CD8-positive, alpha-beta memory T cell (primary cell): ENCODE measurements at regions not wholly inside any gene's neighbourhood (a gene's known extent, or its start where the extent isn't known, plus 50 kb on each side); places are given as distances from the start of the nearest gene placed in this dataset.

Experiments used
- CTCF ChIA-PET: fragments of 350-600 bp; sonication (Branson Sonifier 250); formaldehyde crosslinking; loops from one replicate; lab custom pipeline; 2021; ENCODE audit warnings: antibody characterized with exemption; lab: Charles Lee
- POLR2A ChIA-PET: fragments of 350-600 bp; sonication (Branson Sonifier 250); formaldehyde crosslinking; loops from one replicate; lab custom pipeline; 2021; ENCODE audit warnings: antibody characterized with exemption; lab: Charles Lee
- DNase-seq, 5 donors: peaks; one replicate each; pipeline versions ENCODE4 v3.0.0 to v3.0.0-alpha.2; 2020 to 2022; ENCODE audit warnings: mixed read lengths in 1 of 5
- H3K27ac ChIP-seq: one replicate; pipeline ENCODE4 v1.7.0; 2013; ENCODE audit warnings: low read depth, mild to moderate bottlenecking, low read length, moderate library complexity
- H3K27me3 ChIP-seq: 2 replicates; pipeline ENCODE4 v1.7.0; 2013; ENCODE audit warnings: low read length, mild to moderate bottlenecking; ENCODE audit not compliant: insufficient read depth, poor library complexity, severe bottlenecking
- H3K36me3 ChIP-seq: 2 replicates; pipeline ENCODE4 v1.7.0; 2013; ENCODE audit warnings: mild to moderate bottlenecking, low read length, moderate library complexity; ENCODE audit not compliant: insufficient read depth
- H3K4me1 ChIP-seq: 2 replicates; pipeline ENCODE4 v1.7.0; 2013; ENCODE audit warnings: mild to moderate bottlenecking, low read length, moderate library complexity; ENCODE audit not compliant: insufficient read depth
- H3K4me3 ChIP-seq: 2 replicates; pipeline ENCODE4 v1.7.0; 2013; ENCODE audit warnings: mild to moderate bottlenecking, low read length
- H3K9me3 ChIP-seq: 2 replicates; pipeline ENCODE4 v1.7.0; 2013; ENCODE audit warnings: mild to moderate bottlenecking, low read length
- H3K27ac Mint-ChIP-seq, 8 donors: one replicate each; pipeline ENCODE4 v1.8.0; 2020 to 2021; ENCODE audit warnings: mixed read lengths in 8 of 8, mild to moderate bottlenecking in 6 of 8, inconsistent platforms in 3 of 8, moderate library complexity in 3 of 8
- H3K27me3 Mint-ChIP-seq, 2 donors: one replicate each; pipeline ENCODE4 v1.8.0; 2020 to 2021; ENCODE audit warnings: mixed read lengths in 2 of 2, mild to moderate bottlenecking in 1 of 2, moderate library complexity in 1 of 2
- H3K36me3 Mint-ChIP-seq, 3 donors: one replicate each; pipeline ENCODE4 v1.8.0; 2020 to 2021; ENCODE audit warnings: mixed read lengths in 3 of 3, inconsistent platforms in 1 of 3, mild to moderate bottlenecking in 1 of 3
- H3K4me1 Mint-ChIP-seq, 3 donors: one replicate each; pipeline ENCODE4 v1.8.0; 2020 to 2021; ENCODE audit warnings: mixed read lengths in 3 of 3, inconsistent platforms in 1 of 3, mild to moderate bottlenecking in 1 of 3
- H3K4me3 Mint-ChIP-seq, 7 donors: one replicate each; pipeline ENCODE4 v1.8.0; 2020 to 2021; ENCODE audit warnings: mixed read lengths in 7 of 7, mild to moderate bottlenecking in 6 of 7, moderate library complexity in 4 of 7, inconsistent platforms in 2 of 7
- H3K9me3 Mint-ChIP-seq, 5 donors: one replicate each; pipeline ENCODE4 v1.8.0; 2020 to 2022; ENCODE audit warnings: mixed read lengths in 5 of 5, mild to moderate bottlenecking in 3 of 5, moderate library complexity in 2 of 5, inconsistent platforms in 1 of 5

DNA sequence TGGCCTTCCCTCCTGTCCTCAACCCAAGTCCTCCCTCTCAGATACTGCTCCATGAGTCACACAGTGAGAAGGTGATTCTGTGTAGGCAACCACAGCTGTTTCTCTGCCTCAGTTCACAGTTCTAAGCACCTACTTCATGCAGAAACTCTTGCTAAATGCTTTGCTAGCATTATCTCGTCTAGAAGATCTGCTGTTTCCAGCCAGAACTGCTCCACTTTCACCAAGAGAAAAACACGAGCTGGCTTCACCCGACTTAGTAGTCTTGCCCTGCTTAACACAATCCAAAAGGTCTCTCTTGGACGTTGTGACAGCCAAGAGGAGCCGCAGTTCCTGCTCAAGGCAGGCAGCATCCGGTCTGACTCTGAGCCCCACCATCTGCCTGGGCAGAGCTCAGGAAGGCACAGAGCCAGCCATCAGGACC lies 272.1 kb downstream of the UACA start:
- H3K4me1 Mint-ChIP-seq, result peaks cover 78 to 90% (median 82%) of the 10 kb centered on the region in 3 donors
- H3K27ac Mint-ChIP-seq, result peak overlapping the region in 3 of 8 donors; percentile 51 to 91 (median 62)
- peak overlapping the region in 6 of 7 donors; percentile 66 to 84 (median 81) for H3K4me3 Mint-ChIP-seq
- Histone ChIP-seq H3K9me3 (no peaks in the 10 kb centered on the region), H3K27me3 (no peaks in the 10 kb centered on the region), H3K4me1 (peaks cover 88% of the 10 kb centered on the region), H3K4me3 (peak overlapping the region; percentile 63), H3K27ac (no peak overlapping the region), H3K36me3 (no peaks in the 10 kb centered on the region)
- ChIA-PET POLR2A (interaction anchor here (2.2 kb wide), 1 partner anchor 392 kb away, joined by 6 read pairs; no protein-coding TSS in a partner anchor), CTCF (interaction anchor here (0.8 to 0.9 kb wide), 2 partner anchors 24 to 44 kb away, joined by 3 to 4 read pairs; no protein-coding TSS in a partner anchor)
- DNase-seq, result peak in 1 of 5 donors; percentile 13
- no peaks in the 10 kb centered on the region for H3K36me3 Mint-ChIP-seq
- peaks cover 0 to 1% (median 0%) of the 10 kb centered on the region in 5 donors for H3K9me3 Mint-ChIP-seq
- peaks cover 4 to 9% of the 10 kb centered on the region in 2 donors for H3K27me3 Mint-ChIP-seq

DNA sequence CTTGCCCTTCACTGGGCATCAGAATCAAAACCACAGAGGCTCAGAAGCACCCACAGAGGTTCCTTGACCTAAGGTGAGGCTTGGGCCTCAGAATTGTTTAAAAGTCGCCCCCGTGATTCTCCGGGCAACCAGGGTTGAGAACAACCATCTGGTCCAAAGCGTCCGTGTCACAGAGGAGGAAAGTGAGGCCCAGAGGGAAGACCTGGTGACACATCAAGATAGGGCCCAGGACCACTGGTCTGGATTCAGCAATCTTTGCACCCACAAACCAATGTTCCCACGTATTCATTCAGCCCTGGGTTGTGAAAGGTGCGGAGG lies 272.6 kb downstream of the UACA start:
- no peak overlapping the region for H3K4me3 ChIP-seq
- no peak for DNase-seq
- H3K27me3 ChIP-seq, result no peaks in the 10 kb centered on the region
- ChIA-PET POLR2A (no interaction called here), CTCF (interaction anchor here (0.8 to 3.9 kb wide), 3 partner anchors 10 to 44 kb away, joined by 3 to 16 read pairs (median 4); no protein-coding TSS in a partner anchor)
- H3K27ac Mint-ChIP-seq, result no peak overlapping the region
- peaks cover 4 to 9% of the 10 kb centered on the region in 2 donors for H3K27me3 Mint-ChIP-seq
- no peak overlapping the region for H3K27ac ChIP-seq
- peaks cover 0 to 1% (median 0%) of the 10 kb centered on the region in 5 donors for H3K9me3 Mint-ChIP-seq
- peaks cover 86% of the 10 kb centered on the region for H3K4me1 ChIP-seq
- peak overlapping the region in 3 of 7 donors; percentile 13 to 84 (median 13) for H3K4me3 Mint-ChIP-seq
- peaks cover 79 to 90% (median 84%) of the 10 kb centered on the region in 3 donors for H3K4me1 Mint-ChIP-seq
- H3K36me3 Mint-ChIP-seq, result no peaks in the 10 kb centered on the region
- no peaks in the 10 kb centered on the region for H3K9me3 ChIP-seq
- H3K36me3 ChIP-seq, result no peaks in the 10 kb centered on the region

DNA sequence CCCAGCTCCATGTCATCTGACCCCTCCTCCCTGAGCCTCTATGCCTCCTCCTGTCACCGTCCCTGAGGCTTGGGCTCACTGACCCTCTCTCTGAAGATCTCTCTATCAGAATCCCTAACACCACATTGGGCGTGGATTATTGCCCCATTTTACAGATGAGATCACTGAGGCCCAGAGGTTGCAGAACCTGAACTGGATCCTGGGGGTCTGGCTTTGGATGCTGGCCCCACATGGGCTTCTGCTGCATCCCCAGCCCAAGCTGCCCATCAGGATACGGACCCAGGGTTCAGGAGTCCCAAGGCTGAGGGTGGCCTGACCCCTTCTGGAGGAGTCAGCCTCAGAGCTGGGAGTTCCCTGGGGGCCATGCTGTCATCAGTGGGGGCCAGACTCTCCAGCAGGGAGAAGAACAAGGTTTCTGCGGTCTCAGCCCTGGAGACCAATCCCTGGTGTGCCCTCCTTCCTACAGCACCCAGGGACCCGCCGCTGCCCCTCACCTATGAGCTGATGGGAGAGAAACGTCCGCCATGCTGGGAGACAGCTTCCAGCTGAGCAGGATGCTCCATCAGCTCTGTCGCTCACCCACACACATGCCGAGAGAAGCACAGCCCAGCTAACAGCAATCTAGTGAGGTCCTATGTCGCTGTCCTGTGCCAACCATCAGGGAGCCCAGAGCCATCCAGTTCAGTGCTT lies 273.1 kb downstream of the UACA start:
- H3K4me3 Mint-ChIP-seq, result peak overlapping the region in 1 of 7 donors; percentile 84
- H3K27me3 Mint-ChIP-seq, result peaks cover 4 to 9% of the 10 kb centered on the region in 2 donors
- peaks cover 79 to 89% (median 85%) of the 10 kb centered on the region in 3 donors for H3K4me1 Mint-ChIP-seq
- Histone ChIP-seq H3K36me3 (no peaks in the 10 kb centered on the region), H3K27ac (no peak overlapping the region), H3K4me1 (peaks cover 86% of the 10 kb centered on the region), H3K9me3 (no peaks in the 10 kb centered on the region), H3K27me3 (no peaks in the 10 kb centered on the region), H3K4me3 (no peak overlapping the region)
- POLR2A ChIA-PET, result interaction anchor here (1.1 kb wide), 1 partner anchor 38 kb away, joined by 3 read pairs; no protein-coding TSS in a partner anchor
- peaks cover 0 to 1% (median 0%) of the 10 kb centered on the region in 5 donors for H3K9me3 Mint-ChIP-seq
- CTCF ChIA-PET, result interaction anchor here (1.2 to 3.9 kb wide), 6 partner anchors 11 to 1012 kb away, joined by 3 to 34 read pairs (median 4); no protein-coding TSS in a partner anchor
- H3K27ac Mint-ChIP-seq, result peak overlapping the region in 1 of 8 donors; percentile 48
- H3K36me3 Mint-ChIP-seq, result no peaks in the 10 kb centered on the region
- DNase-seq, result no peak

DNA sequence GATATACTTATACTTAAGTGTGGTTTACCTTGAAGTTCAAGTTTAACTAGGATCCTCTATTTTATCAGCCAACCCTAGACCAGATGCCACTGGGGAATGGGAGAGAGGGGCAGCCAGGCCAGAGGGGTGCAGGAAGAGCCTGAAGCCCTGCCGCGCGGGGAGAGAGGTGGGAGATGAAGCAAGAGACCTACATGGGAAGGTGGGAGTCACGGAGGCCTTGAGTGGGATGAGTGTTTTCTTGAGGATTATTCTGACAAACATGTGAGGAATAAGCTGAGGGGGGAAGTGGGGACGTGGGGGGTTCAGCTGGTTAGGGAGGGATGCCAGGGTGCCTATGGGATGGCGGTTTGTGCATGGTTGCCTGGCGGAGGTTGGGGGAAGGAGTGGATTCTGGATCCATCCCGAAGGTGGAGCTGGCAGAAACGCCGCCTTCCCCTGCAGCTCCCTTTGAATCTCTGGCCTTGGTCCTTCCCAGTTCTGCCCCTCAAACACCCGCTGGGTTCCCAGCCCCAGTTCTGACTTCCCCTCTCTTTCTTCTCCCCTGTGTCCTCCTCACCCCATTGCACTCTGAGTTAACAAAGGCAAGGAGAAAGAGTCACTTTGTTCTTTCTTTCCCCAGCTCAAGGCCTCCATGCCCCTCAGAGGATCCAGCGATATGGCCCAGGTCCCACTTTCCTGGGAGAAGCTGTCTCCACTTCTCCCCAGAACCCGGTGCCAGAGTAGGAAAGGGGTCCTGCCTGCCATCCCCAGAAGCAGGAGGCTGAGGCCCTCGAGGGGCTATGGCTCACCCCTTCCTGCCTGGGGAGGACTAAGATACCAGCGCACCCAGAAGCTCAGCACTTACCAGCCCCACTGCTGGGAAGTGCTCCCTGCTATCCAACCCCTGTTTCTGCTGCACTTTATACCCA lies 274.2 kb downstream of the UACA start:
- Histone ChIP-seq H3K4me3 (no peak overlapping the region), H3K27me3 (no peaks in the 10 kb centered on the region)
- CTCF ChIA-PET, result interaction anchor here (0.9 to 4.8 kb wide), 14 partner anchors 9 to 1013 kb away, joined by 3 to 34 read pairs (median 3); no protein-coding TSS in a partner anchor

DNA sequence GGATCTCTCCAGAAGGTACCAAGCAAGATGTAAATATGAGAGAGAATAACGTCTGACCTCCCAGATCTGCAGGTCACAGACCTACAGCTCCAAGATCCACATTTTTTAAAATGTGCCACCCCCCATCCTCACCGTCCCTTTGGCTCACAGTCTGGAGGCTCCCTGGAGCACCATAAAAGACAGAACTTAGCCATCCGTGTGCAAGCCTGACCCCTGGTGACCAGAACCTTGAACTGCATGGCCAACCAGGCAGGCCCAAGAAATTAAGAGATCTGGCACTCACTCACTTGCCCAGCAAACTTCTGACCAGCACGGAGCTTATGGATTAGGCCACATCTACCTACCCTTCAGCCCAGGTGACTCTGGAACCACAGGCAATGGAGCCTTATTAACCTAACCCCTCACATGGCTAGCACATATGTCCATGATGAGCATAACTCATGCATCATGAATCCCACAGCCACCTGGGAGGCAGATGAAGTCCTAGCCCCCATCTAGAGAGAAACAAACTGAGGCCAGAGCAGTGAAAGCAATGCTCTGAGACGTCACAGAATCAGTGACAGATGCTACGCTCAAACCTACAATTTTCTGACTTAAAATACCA lies 275.3 kb downstream of the UACA start:
- peak overlapping the region in 2 of 8 donors; percentile 11 to 68 for H3K27ac Mint-ChIP-seq

More for the DNA sequence above, 274.2 kb downstream of the UACA start:
- H3K27me3 Mint-ChIP-seq, result peaks cover 4 to 14% of the 10 kb centered on the region in 2 donors
- no peak overlapping the region for H3K27ac Mint-ChIP-seq
- POLR2A ChIA-PET, result interaction anchor here (1.1 kb wide), 1 partner anchor 39 kb away, joined by 3 read pairs; no protein-coding TSS in a partner anchor
- peaks cover 0 to 1% (median 0%) of the 10 kb centered on the region in 5 donors for H3K9me3 Mint-ChIP-seq
- H3K36me3 Mint-ChIP-seq, result no peaks in the 10 kb centered on the region
- H3K9me3 ChIP-seq, result no peaks in the 10 kb centered on the region
- DNase-seq, result no peak
- H3K4me3 Mint-ChIP-seq, result no peak overlapping the region
- no peak overlapping the region for H3K27ac ChIP-seq
- H3K4me1 Mint-ChIP-seq, result peaks cover 71 to 79% (median 74%) of the 10 kb centered on the region in 3 donors
- H3K4me1 ChIP-seq, result peaks cover 77% of the 10 kb centered on the region
- H3K36me3 ChIP-seq, result no peaks in the 10 kb centered on the region

GRCh38 chr15:70487387-70487740 lies 276.0 kb downstream of the UACA start:
- no peaks in the 10 kb centered on the region for H3K36me3 ChIP-seq
- Mint-ChIP-seq H3K4me1 (peaks cover 55 to 61% (median 60%) of the 10 kb centered on the region in 3 donors), H3K9me3 (peaks cover 0 to 1% (median 0%) of the 10 kb centered on the region in 5 donors), H3K4me3 (no peak overlapping the region), H3K27ac (peak overlapping the region in 1 of 8 donors; percentile 30), H3K27me3 (peaks cover 12 to 14% of the 10 kb centered on the region in 2 donors), H3K36me3 (peaks cover 0 to 2% (median 0%) of the 10 kb centered on the region in 3 donors)
- POLR2A ChIA-PET, result no interaction called here
- H3K9me3 ChIP-seq, result no peaks in the 10 kb centered on the region
- peaks cover 58% of the 10 kb centered on the region for H3K4me1 ChIP-seq
- no peak overlapping the region for H3K4me3 ChIP-seq
- no peak for DNase-seq
- CTCF ChIA-PET, result interaction anchor here (0.6 to 4.8 kb wide), 23 partner anchors 8 to 1024 kb away, joined by 3 to 34 read pairs (median 4); partner anchors contain the start of gene TLE3
- no peak overlapping the region for H3K27ac ChIP-seq
- no peaks in the 10 kb centered on the region for H3K27me3 ChIP-seq

More for the DNA sequence above, 275.3 kb downstream of the UACA start:
- ChIA-PET CTCF (interaction anchor here (0.6 to 4.8 kb wide), 29 partner anchors 8 to 1025 kb away, joined by 3 to 34 read pairs (median 3); partner anchors contain the start of gene TLE3), POLR2A (interaction anchor here (0.6 to 1.0 kb wide), 2 partner anchors 47 to 390 kb away, joined by 3 read pairs; no protein-coding TSS in a partner anchor)
- Histone ChIP-seq H3K4me1 (peaks cover 66% of the 10 kb centered on the region), H3K36me3 (no peaks in the 10 kb centered on the region), H3K9me3 (no peaks in the 10 kb centered on the region), H3K27me3 (no peaks in the 10 kb centered on the region), H3K27ac (no peak overlapping the region), H3K4me3 (no peak overlapping the region)
- Mint-ChIP-seq H3K27me3 (peaks cover 8 to 17% of the 10 kb centered on the region in 2 donors), H3K4me3 (peak overlapping the region in 1 of 7 donors; percentile 13), H3K36me3 (peaks cover 0 to 2% (median 0%) of the 10 kb centered on the region in 3 donors), H3K4me1 (peaks cover 60 to 68% (median 63%) of the 10 kb centered on the region in 3 donors), H3K9me3 (peaks cover 0 to 1% (median 0%) of the 10 kb centered on the region in 5 donors)
- DNase-seq, result peak; percentile 55 to 80 (median 60)
